Heart left ventricle (tissue), 16 donors: ENCODE measurements at regions not wholly inside any gene's neighbourhood (a gene's known extent, or its start where the extent isn't known, plus 50 kb on each side); places are given as distances from the start of the nearest gene placed in this dataset.

ENCODE experiments used
- ATAC-seq, 4 donors: fragments of 200-7000 bp; cut with Tn5 transposase; one replicate each; pipeline ENCODE4 v1.9.1; 2020 to 2022; ENCODE audit warnings: moderate library complexity in 4 of 4, mild to moderate bottlenecking in 3 of 4, moderate number of reproducible peaks in 1 of 4
- DNase-seq, 5 donors: peaks; one replicate each; pipeline ENCODE4 v3.0.0-alpha.2; 2020
- H3K27ac ChIP-seq, 12 donors: fragments of 200-600 bp; sonication (generic) in 4 of 12; one replicate each; pipeline versions ENCODE4 v1.5.0 to v1.8.0; 2016 to 2022; ENCODE audit warnings: mild to moderate bottlenecking in 2 of 12
- H3K27me3 ChIP-seq, 9 donors: fragments of 200-600 bp; sonication (generic) in 2 of 9; one replicate each; pipeline versions ENCODE4 v1.5.1 to v1.8.0; 2016 to 2022; ENCODE audit warnings: mild to moderate bottlenecking in 3 of 9
- H3K36me3 ChIP-seq, 9 donors: fragments of 200-600 bp; sonication (generic) in 2 of 9; one replicate each; pipeline versions ENCODE4 v1.5.0 to v1.8.0; 2018 to 2022; ENCODE audit warnings: mild to moderate bottlenecking in 2 of 9
- H3K4me1 ChIP-seq, 12 donors: fragments of 200-600 bp; sonication (generic) in 4 of 12; one replicate each; pipeline versions ENCODE4 v1.5.0 to v1.8.0; 2016 to 2022; ENCODE audit warnings: mild to moderate bottlenecking in 3 of 12
- H3K4me3 ChIP-seq, 12 donors: fragments of 200-600 bp; sonication (generic) in 4 of 12; one replicate each; pipeline versions ENCODE4 v1.5.0 to v1.8.0; 2017 to 2022; ENCODE audit warnings: mild to moderate bottlenecking in 9 of 12, moderate library complexity in 4 of 12
- H3K9me3 ChIP-seq, 12 donors: fragments of 200-600 bp; sonication (generic) in 4 of 12; one replicate each; pipeline versions ENCODE4 v1.5.0 to v1.8.0; 2016 to 2022; ENCODE audit warnings: mild to moderate bottlenecking in 1 of 12
- POLR2A ChIP-seq, 2 donors: fragments of 450-650 bp; IDR thresholded peaks; one replicate each; pipeline ENCODE4 v1.6.1; 2017; ENCODE audit warnings: antibody characterized with exemption in 2 of 2, mild to moderate bottlenecking in 2 of 2, moderate library complexity in 2 of 2
- WGBS, 4 donors: extraction: QIAGEN DNeasy Blood & Tissue Kit in 2 of 4; methylation state at CpG; one replicate each; pipeline versions ENCODE4 v1.1.5 to v1.1.7; 2013 to 2018; 5-methylcytosine and 5-hydroxymethylcytosine counted together
- intact Hi-C, 10 donors: fragments of 100-400 bp; cut with DNase I; formaldehyde crosslinking; loops; one replicate each; pipeline versions ENCODE4 v1.11.1 to v1.14.2; 2022
- TF ChIP-seq, protein P1 (sequence below), 12 donors: fragments of 200-600 bp; sonication (generic) in 4 of 12; IDR thresholded peaks; one replicate each; pipeline versions ENCODE4 v1.5.0 to v1.8.0; 2018 to 2022; ENCODE audit warnings: antibody characterized with exemption in 12 of 12, mild to moderate bottlenecking in 5 of 12
- donor health status: ischemic (EF 13 %, LVEDD 7.1; RV severe dilation, severe dysfunction).
- donor health status: healthy with polysubstance abuse.
- donor health status: DM: no; HTN: yes; CAD: no.
- donor health status: DM: no; HTN: no; CAD: no.
- donor health status: ischemic (EF 25% LVEDD 6.9; RV normal size, moderate dysfunction).
- donor health status: ischemic (EF 25% LVEDD 5.7; RV mildly dilated, moderate dysfunction).
- donor health status: healthy.
- donor health status: DM: yes; HTN: yes; CAD: no.
- donor health status: ischemic (EF 35%, LVEDD 5.7; RV mildly dilated, moderate dysfunction).
- donor health status: nonischemic (EF 11% LVEDD 7.7; RV severe dilation, severe dysfunction).
- donor health status: DM: yes; HTN: yes; CAD: no.
- donor health status: PGD.
- donor health status: ischemic (EF 29% LVEDD 5.4; RV normal size, mild dysfunction).
- donor health status: nonischemic (EF 23%, LVEDD 6.1; RV moderate dilation, normal function).

DNA sequence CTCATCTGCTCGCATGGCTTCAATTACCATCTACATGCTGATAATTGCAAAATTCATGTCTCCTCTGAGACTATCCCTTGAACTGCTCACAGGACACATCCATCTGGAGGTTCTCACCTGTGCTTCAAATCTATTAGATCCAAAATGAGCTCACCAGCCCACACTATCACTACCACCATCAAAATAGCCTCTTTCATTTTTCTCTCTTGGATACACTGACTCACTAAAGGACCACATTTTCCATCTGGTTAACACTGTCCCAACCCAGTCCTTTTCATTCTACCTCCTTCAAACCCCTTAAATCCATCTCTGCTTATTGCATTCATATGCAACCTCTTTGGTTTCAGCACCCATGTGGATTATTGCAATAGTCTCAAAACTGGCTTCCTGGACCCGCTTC lies 497.6 kb downstream of the MID1IP1 start:
- ATAC-seq (no peak), DNase-seq (no peak)
- intact Hi-C loops, result no loop called here
- no peaks in the 10 kb centered on the region for H3K4me1 ChIP-seq
- no peaks in the 10 kb centered on the region for H3K36me3 ChIP-seq
- no peak overlapping the region for H3K4me3 ChIP-seq
- WGBS, 4 donors, result 83 to 98% (median 93%) methylated on average over 2 of the region's 2 CpGs
- H3K27me3 ChIP-seq, result peaks cover 0 to 3% (median 0%) of the 10 kb centered on the region in 9 donors
- no peak for TF ChIP-seq POLR2A (IDR thresholded peaks at IDR 0.05)
- TF ChIP-seq, protein P1, sequence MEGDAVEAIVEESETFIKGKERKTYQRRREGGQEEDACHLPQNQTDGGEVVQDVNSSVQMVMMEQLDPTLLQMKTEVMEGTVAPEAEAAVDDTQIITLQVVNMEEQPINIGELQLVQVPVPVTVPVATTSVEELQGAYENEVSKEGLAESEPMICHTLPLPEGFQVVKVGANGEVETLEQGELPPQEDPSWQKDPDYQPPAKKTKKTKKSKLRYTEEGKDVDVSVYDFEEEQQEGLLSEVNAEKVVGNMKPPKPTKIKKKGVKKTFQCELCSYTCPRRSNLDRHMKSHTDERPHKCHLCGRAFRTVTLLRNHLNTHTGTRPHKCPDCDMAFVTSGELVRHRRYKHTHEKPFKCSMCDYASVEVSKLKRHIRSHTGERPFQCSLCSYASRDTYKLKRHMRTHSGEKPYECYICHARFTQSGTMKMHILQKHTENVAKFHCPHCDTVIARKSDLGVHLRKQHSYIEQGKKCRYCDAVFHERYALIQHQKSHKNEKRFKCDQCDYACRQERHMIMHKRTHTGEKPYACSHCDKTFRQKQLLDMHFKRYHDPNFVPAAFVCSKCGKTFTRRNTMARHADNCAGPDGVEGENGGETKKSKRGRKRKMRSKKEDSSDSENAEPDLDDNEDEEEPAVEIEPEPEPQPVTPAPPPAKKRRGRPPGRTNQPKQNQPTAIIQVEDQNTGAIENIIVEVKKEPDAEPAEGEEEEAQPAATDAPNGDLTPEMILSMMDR (IDR thresholded peaks at IDR 0.05), result no peak
- peaks cover 0 to 15% (median 0%) of the 10 kb centered on the region in 12 donors for H3K9me3 ChIP-seq
- H3K27ac ChIP-seq, result no peak overlapping the region

GRCh38 chrX:39299615-39300014 lies 498.4 kb downstream of the MID1IP1 start:
- Histone ChIP-seq H3K4me1 (no peaks in the 10 kb centered on the region), H3K27me3 (peaks cover 0 to 3% (median 0%) of the 10 kb centered on the region in 9 donors), H3K9me3 (peaks cover 0 to 15% (median 0%) of the 10 kb centered on the region in 12 donors), H3K4me3 (no peak overlapping the region), H3K36me3 (no peaks in the 10 kb centered on the region), H3K27ac (no peak overlapping the region)
- intact Hi-C loops, result no loop called here
- no peak for TF ChIP-seq POLR2A (IDR thresholded peaks at IDR 0.05)
- TF ChIP-seq, protein P1 (IDR thresholded peaks at IDR 0.05), result no peak
- DNase-seq (no peak), ATAC-seq (no peak)
- WGBS, 4 donors, result 60 to 96% (median 77%) methylated on average over 2 of the region's 2 CpGs

DNA sequence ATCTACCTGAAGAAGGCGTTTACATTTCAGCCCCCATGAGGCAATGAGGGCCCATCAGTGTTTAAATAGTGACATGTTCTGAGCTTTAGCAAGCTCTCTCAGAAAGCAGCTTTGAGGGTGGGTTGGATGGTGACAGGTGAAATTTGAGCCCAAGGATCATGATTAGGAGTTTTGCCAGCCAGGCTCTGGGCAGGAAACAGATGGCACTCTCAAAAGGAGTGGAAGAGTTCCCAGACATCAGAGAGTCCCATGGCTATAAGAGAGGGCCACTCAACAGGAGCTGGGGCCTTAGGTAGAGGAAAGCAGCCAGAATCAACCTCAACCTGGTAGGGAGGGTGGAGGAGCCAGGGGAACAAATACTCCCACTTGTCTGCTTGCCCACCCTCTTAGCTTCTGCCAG lies 499.8 kb downstream of the MID1IP1 start:
- H3K9me3 ChIP-seq, result peaks cover 0 to 15% (median 0%) of the 10 kb centered on the region in 12 donors
- H3K4me3 ChIP-seq, result no peak overlapping the region
- no peak for TF ChIP-seq POLR2A (IDR thresholded peaks at IDR 0.05)
- TF ChIP-seq, protein P1 (IDR thresholded peaks at IDR 0.05), result no peak
- ATAC-seq (no peak), DNase-seq (no peak)
- intact Hi-C loops, result no loop called here
- H3K27ac ChIP-seq, result no peak overlapping the region
- no peaks in the 10 kb centered on the region for H3K4me1 ChIP-seq
- H3K36me3 ChIP-seq, result no peaks in the 10 kb centered on the region
- peaks cover 0 to 3% (median 0%) of the 10 kb centered on the region in 9 donors for H3K27me3 ChIP-seq
- 43 to 100% (median 90%) methylated on average over 1 of the region's 1 CpG for WGBS, 4 donors

- ATAC-seq (no peak), DNase-seq (no peak)
- intact Hi-C loops, result no loop called here
- peaks cover 0 to 15% (median 0%) of the 10 kb centered on the region in 12 donors for H3K9me3 ChIP-seq
- no peak for TF ChIP-seq POLR2A (IDR thresholded peaks at IDR 0.05)
- no peaks in the 10 kb centered on the region for H3K36me3 ChIP-seq
- H3K27ac ChIP-seq, result no peak overlapping the region
- WGBS, 4 donors, result 94 to 100% (median 99%) methylated on average over 1 of the region's 1 CpG
- no peaks in the 10 kb centered on the region for H3K4me1 ChIP-seq
- H3K4me3 ChIP-seq, result no peak overlapping the region
- H3K27me3 ChIP-seq, result peaks cover 0 to 3% (median 0%) of the 10 kb centered on the region in 9 donors
Measured at GRCh38 chrX:39302838-39303237, 501.6 kb downstream of the MID1IP1 start.

GRCh38 chrX:39304746-39305145 lies 503.5 kb downstream of the MID1IP1 start:
- ATAC-seq, result no peak
- Histone ChIP-seq H3K36me3 (no peaks in the 10 kb centered on the region), H3K4me3 (no peak overlapping the region), H3K9me3 (peaks cover 0 to 15% (median 0%) of the 10 kb centered on the region in 12 donors), H3K4me1 (peaks cover 0 to 9% (median 0%) of the 10 kb centered on the region in 12 donors), H3K27ac (no peak overlapping the region), H3K27me3 (peaks cover 0 to 3% (median 0%) of the 10 kb centered on the region in 9 donors)
- WGBS, 4 donors, result 96 to 100% (median 98%) methylated on average over 1 of the region's 1 CpG
- no peak for DNase-seq
- no peak for TF ChIP-seq POLR2A (IDR thresholded peaks at IDR 0.05)
- TF ChIP-seq, protein P1 (IDR thresholded peaks at IDR 0.05), result no peak
- intact Hi-C loops, result no loop called here
